ENCODE measurements at regions not wholly inside any gene's neighbourhood (a gene's known extent, or its start where the extent isn't known, plus 50 kb on each side); places are given as distances from the start of the nearest gene placed in this dataset.

DNA sequence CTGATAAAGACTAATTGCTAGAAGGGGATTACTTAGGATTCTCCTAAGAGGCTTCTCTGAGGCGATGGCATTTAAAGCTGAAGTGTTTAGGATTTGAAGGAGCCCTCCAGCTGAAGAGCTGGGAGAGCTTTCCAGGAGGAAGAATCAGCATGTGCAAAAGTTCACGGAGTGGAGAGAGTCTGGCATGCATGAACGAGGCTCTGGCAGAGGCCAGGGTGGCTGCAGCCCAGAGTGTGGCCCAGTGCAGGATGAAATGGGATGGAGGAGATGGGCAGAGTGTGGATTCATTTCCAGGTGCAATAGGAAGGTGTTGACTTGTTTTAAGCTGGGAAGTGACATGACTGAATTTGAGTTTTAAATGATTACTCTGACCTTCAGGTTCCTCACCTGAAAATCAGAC lies 249.0 kb upstream of the CCL2 start:
- TF ChIP-seq, protein P1, sequence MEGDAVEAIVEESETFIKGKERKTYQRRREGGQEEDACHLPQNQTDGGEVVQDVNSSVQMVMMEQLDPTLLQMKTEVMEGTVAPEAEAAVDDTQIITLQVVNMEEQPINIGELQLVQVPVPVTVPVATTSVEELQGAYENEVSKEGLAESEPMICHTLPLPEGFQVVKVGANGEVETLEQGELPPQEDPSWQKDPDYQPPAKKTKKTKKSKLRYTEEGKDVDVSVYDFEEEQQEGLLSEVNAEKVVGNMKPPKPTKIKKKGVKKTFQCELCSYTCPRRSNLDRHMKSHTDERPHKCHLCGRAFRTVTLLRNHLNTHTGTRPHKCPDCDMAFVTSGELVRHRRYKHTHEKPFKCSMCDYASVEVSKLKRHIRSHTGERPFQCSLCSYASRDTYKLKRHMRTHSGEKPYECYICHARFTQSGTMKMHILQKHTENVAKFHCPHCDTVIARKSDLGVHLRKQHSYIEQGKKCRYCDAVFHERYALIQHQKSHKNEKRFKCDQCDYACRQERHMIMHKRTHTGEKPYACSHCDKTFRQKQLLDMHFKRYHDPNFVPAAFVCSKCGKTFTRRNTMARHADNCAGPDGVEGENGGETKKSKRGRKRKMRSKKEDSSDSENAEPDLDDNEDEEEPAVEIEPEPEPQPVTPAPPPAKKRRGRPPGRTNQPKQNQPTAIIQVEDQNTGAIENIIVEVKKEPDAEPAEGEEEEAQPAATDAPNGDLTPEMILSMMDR (IDR thresholded peaks at IDR 0.05) = no peak
- no peak for TF ChIP-seq EZH2 (IDR thresholded peaks at IDR 0.05; ENCODE audit: borderline replicate concordance, insufficient read depth, low read depth, low read length, poor library complexity, severe bottlenecking)
